SU-DHL-6 (cell line): ENCODE measurements at regions not wholly inside any gene's neighbourhood (a gene's known extent, or its start where the extent isn't known, plus 50 kb on each side); places are given as distances from the start of the nearest gene placed in this dataset.

ENCODE experiments used
- CTCF ChIP-seq: fragments of 200-600 bp; sonication (generic); IDR thresholded peaks from one replicate; pipeline ENCODE4 v1.5.1; 2017; ENCODE audit warnings: antibody characterized with exemption, mild to moderate bottlenecking, low read length, moderate library complexity; ENCODE audit not compliant: insufficient read depth, poor library complexity, severe bottlenecking
- EZH2phosphoT487 ChIP-seq: fragments of 200-600 bp; sonication (generic), shearing (Covaris generic); conservative IDR thresholded peaks from 2 replicates; pipeline ENCODE4 v1.6.1; 2018; ENCODE audit warnings: mild to moderate bottlenecking, antibody characterized with exemption, low read length, moderate library complexity, mixed read lengths

- no peak for TF ChIP-seq CTCF
- no peak for TF ChIP-seq EZH2phosphoT487
Measured at GRCh38 chr20:48205786-48206185, 420.5 kb upstream of the SULF2 start.
